K562 (cell line): ENCODE measurements at regions not wholly inside any gene's neighbourhood (a gene's known extent, or its start where the extent isn't known, plus 50 kb on each side); places are given as distances from the start of the nearest gene placed in this dataset.

Source experiments
- AFF4 ChIP-seq: sonication (generic); formaldehyde crosslinking; IDR thresholded peaks from 2 replicates; pipeline ENCODE4 v1.8.0; 2023; ENCODE audit warnings: mild to moderate bottlenecking, missing genetic modification reagents
- ARNT ChIP-seq, 2 experiments: fragments of 450-650 bp; IDR thresholded peaks; 2 replicates each; pipeline ENCODE4 v1.6.1; 2016; ENCODE audit warnings: mild to moderate bottlenecking in 1 of 2
- ATF3 ChIP-seq, 2 experiments: fragments of 450-650 bp in 1 of 2; sonication (generic) in 1 of 2; formaldehyde crosslinking in 1 of 2; IDR thresholded peaks in 1 of 2; conservative IDR thresholded peaks in 1 of 2; 2 replicates each; pipeline versions ENCODE4 v1.6.1 to v1.8.1; 2016 to 2023; ENCODE audit warnings: mild to moderate bottlenecking in 2 of 2, moderate library complexity in 2 of 2, inconsistent platforms in 1 of 2, missing genetic modification reagents in 1 of 2
- BACH1 ChIP-seq: fragments of 200-800 bp; sonication (Bioruptor generic); IDR thresholded peaks from 2 replicates; pipeline ENCODE4 v1.6.1; 2016; ENCODE audit warnings: missing genetic modification characterization, missing compliant biosample characterization
- CREM ChIP-seq: IDR thresholded peaks from 2 replicates; pipeline ENCODE4 v1.6.1; 2014; ENCODE audit warnings: antibody characterized with exemption, low read depth
- E2F3 ChIP-seq: fragments of 250-450 bp; sonication (Bioruptor Pico); IDR thresholded peaks from 2 replicates; pipeline ENCODE4 v1.4.0; 2020; ENCODE audit warnings: mild to moderate bottlenecking
- ID3 ChIP-seq, 2 experiments: fragments of 250-450 bp in 1 of 2; fragments of 450-650 bp in 1 of 2; sonication (Bioruptor Pico) in 1 of 2; IDR thresholded peaks; 2 replicates each; pipeline versions ENCODE4 v1.6.1 to v1.8.0; 2016 to 2021; ENCODE audit warnings: mild to moderate bottlenecking in 2 of 2, moderate library complexity in 2 of 2, missing compliant biosample characterization in 1 of 2, missing genetic modification characterization in 1 of 2
- MLLT1 ChIP-seq, 2 experiments: fragments of 450-650 bp; IDR thresholded peaks; 2 replicates each; pipeline ENCODE4 v1.6.1; 2016
- NR4A1 ChIP-seq, 2 experiments: fragments of 250-450 bp in 1 of 2; fragments of 450-650 bp in 1 of 2; sonication (Bioruptor Pico) in 1 of 2; IDR thresholded peaks; 2 replicates each; pipeline versions ENCODE4 v1.4.0 to v1.6.1; 2016 to 2020; ENCODE audit warnings: mild to moderate bottlenecking in 2 of 2, missing compliant biosample characterization in 1 of 2, missing genetic modification characterization in 1 of 2, moderate library complexity in 1 of 2
- TFAP4 ChIP-seq: sonication (generic); formaldehyde crosslinking; IDR thresholded peaks from 2 replicates; pipeline ENCODE4 v1.8.0; 2022; ENCODE audit warnings: missing genetic modification reagents, mild to moderate bottlenecking, moderate library complexity, borderline replicate concordance
- VEZF1 ChIP-seq: fragments of 200-800 bp; sonication (Bioruptor generic); IDR thresholded peaks from 2 replicates; pipeline ENCODE4 v1.6.1; 2017; ENCODE audit warnings: missing genetic modification characterization, missing compliant biosample characterization
- ZNF121 ChIP-seq: sonication (generic); formaldehyde crosslinking; conservative IDR thresholded peaks from 2 replicates; pipeline ENCODE4 v1.8.0; 2022; ENCODE audit warnings: missing genetic modification reagents
- ZNF740 ChIP-seq, 3 experiments: fragments of 200-800 bp in 1 of 3; sonication (Bioruptor generic) in 1 of 3; sonication (generic) in 1 of 3; formaldehyde crosslinking in 1 of 3; IDR thresholded peaks; 2 replicates each; pipeline versions ENCODE4 v1.6.1 to v1.8.0; 2016 to 2022; ENCODE audit warnings: mild to moderate bottlenecking in 2 of 3, missing compliant biosample characterization in 2 of 3, missing genetic modification characterization in 2 of 3, missing genetic modification reagents in 1 of 3

- TF ChIP-seq ZNF740 (CRISPR knock-in tag; IDR thresholded peaks at IDR 0.05) (no peak), ZNF740 (tag; IDR thresholded peaks at IDR 0.05) (0 out of 4 replicates have a peak, but pooled peaks of 1 of the 2 experiments have one; percentile 56), ATF3 (IDR thresholded peaks at IDR 0.05) (no peak), ATF3 (CRISPR knock-in tag; conservative IDR thresholded peaks at IDR 0.05) (no peak), MLLT1 (IDR thresholded peaks at IDR 0.05) (no peak), ZNF121 (CRISPR knock-in tag) (no peak), E2F3 (0 out of 2 replicates have a peak, but pooled peaks have one; percentile 21), ARNT (IDR thresholded peaks at IDR 0.05) (no peak), VEZF1 (CRISPR knock-in tag) (peak; percentile 93), NR4A1 (CRISPR knock-in tag; IDR thresholded peaks at IDR 0.05) (no peak), NR4A1 (tag; IDR thresholded peaks at IDR 0.05) (0 out of 2 replicates have a peak, but pooled peaks have one; percentile 39), TFAP4 (peak; percentile 49; the same call in 1 of the 2 replicates), ID3 (CRISPR knock-in tag; IDR thresholded peaks at IDR 0.05) (no peak), ID3 (tag; IDR thresholded peaks at IDR 0.05) (no peak), BACH1 (tag) (no peak), CREM (0 out of 2 replicates have a peak, but pooled peaks have one; percentile 37), AFF4 (CRISPR knock-in tag) (no peak)
These were observed 109.4 kb downstream of the NAV1 start (continued) for GRCh38 chr1:201648066-201648906.
